WERI-Rb-1 (cell line): ENCODE measurements at regions not wholly inside any gene's neighbourhood (a gene's known extent, or its start where the extent isn't known, plus 50 kb on each side); places are given as distances from the start of the nearest gene placed in this dataset.

Experiments
- DNase-seq: peaks from one replicate; pipeline ENCODE4 v3.0.0-alpha.2; 2020
- H3K27ac ChIP-seq: fragments of 250-450 bp; sonication (Bioruptor Pico); 2 replicates; pipeline ENCODE4 v1.5.1; 2020; ENCODE audit warnings: mild to moderate bottlenecking, moderate library complexity
- H3K27me3 ChIP-seq: fragments of 250-450 bp; sonication (Bioruptor Pico); 2 replicates; pipeline ENCODE4 v1.5.1; 2021; ENCODE audit warnings: mild to moderate bottlenecking, low read depth, moderate library complexity; ENCODE audit not compliant: insufficient read depth, severe bottlenecking
- H3K36me3 ChIP-seq: fragments of 250-450 bp; sonication (Bioruptor Pico); 2 replicates; pipeline ENCODE4 v1.5.1; 2020; ENCODE audit warnings: mild to moderate bottlenecking, moderate library complexity
- H3K4me3 ChIP-seq: 2 replicates; pipeline ENCODE4 v1.5.1; 2011; ENCODE audit warnings: low read depth, mild to moderate bottlenecking, control low read depth, low read length
- H3K9me3 ChIP-seq: fragments of 250-450 bp; sonication (Bioruptor Pico); 2 replicates; pipeline ENCODE4 v1.5.1; 2021; ENCODE audit warnings: mild to moderate bottlenecking, moderate library complexity; ENCODE audit not compliant: severe bottlenecking
- CTCF ChIP-seq: IDR thresholded peaks from 2 replicates; pipeline ENCODE4 v1.5.1; 2011; ENCODE audit warnings: low read depth, mild to moderate bottlenecking, control low read depth, inconsistent platforms, low read length

- TF ChIP-seq CTCF, result peak; percentile 73
These were observed 979.5 kb upstream of the CELF4 start for GRCh38 chr18:38545071-38545470.

GRCh38 chr18:38539856-38540255, 974.3 kb upstream of the CELF4 start:
- H3K9me3 ChIP-seq, result no peaks in the 10 kb centered on the region
- DNase-seq, result no peak
- H3K27me3 ChIP-seq, result no peaks in the 10 kb centered on the region
- TF ChIP-seq CTCF, result no peak
- H3K27ac ChIP-seq, result no peak overlapping the region
- H3K4me3 ChIP-seq, result no peak overlapping the region
- H3K36me3 ChIP-seq, result no peaks in the 10 kb centered on the region

More at GRCh38 chr18:38545071-38545470, 979.5 kb upstream of the CELF4 start:
- Histone ChIP-seq H3K9me3 (no peaks in the 10 kb centered on the region), H3K36me3 (no peaks in the 10 kb centered on the region), H3K27ac (no peak overlapping the region), H3K4me3 (no peak overlapping the region), H3K27me3 (no peaks in the 10 kb centered on the region)
- peak; percentile 52 for DNase-seq

- Histone ChIP-seq H3K9me3 (no peaks in the 10 kb centered on the region), H3K27me3 (no peaks in the 10 kb centered on the region), H3K27ac (no peak overlapping the region), H3K36me3 (no peaks in the 10 kb centered on the region), H3K4me3 (no peak overlapping the region)
- peak; percentile 54 for DNase-seq
- TF ChIP-seq CTCF, result peak; percentile 24; the same call in 1 of the 2 replicates
These were observed 973.8 kb upstream of the CELF4 start for GRCh38 chr18:38539371-38539770.

- Histone ChIP-seq H3K36me3 (no peaks in the 10 kb centered on the region), H3K9me3 (peaks cover 5% of the 10 kb centered on the region), H3K27ac (no peak overlapping the region), H3K27me3 (no peaks in the 10 kb centered on the region), H3K4me3 (no peak overlapping the region)
- DNase-seq, result no peak
- no peak for TF ChIP-seq CTCF
These were observed 968.5 kb upstream of the CELF4 start for GRCh38 chr18:38534073-38534472.

GRCh38 chr18:38526922-38527321, 961.3 kb upstream of the CELF4 start:
- no peaks in the 10 kb centered on the region for H3K27me3 ChIP-seq
- no peak for DNase-seq
- H3K4me3 ChIP-seq, result no peak overlapping the region
- TF ChIP-seq CTCF, result no peak
- H3K27ac ChIP-seq, result no peak overlapping the region
- H3K36me3 ChIP-seq, result no peaks in the 10 kb centered on the region
- no peaks in the 10 kb centered on the region for H3K9me3 ChIP-seq

- no peak for DNase-seq
- no peaks in the 10 kb centered on the region for H3K9me3 ChIP-seq
- no peak overlapping the region for H3K4me3 ChIP-seq
- no peaks in the 10 kb centered on the region for H3K36me3 ChIP-seq
- H3K27ac ChIP-seq, result no peak overlapping the region
- H3K27me3 ChIP-seq, result no peaks in the 10 kb centered on the region
- no peak for TF ChIP-seq CTCF
These were observed 959.4 kb upstream of the CELF4 start for GRCh38 chr18:38525039-38525438.
